ENCODE measurements at regions not wholly inside any gene's neighbourhood (a gene's known extent, or its start where the extent isn't known, plus 50 kb on each side); places are given as distances from the start of the nearest gene placed in this dataset.

- Histone ChIP-seq H3K36me3 (ENCODE audit: control insufficient read depth in 1 of 2, insufficient read depth in 2 of 2, low read depth in 1 of 2, low read length in 2 of 2) (no peaks in the 10 kb centered on the region), H3K9ac (ENCODE audit: low read length) (no peak overlapping the region), H3K4ac (ENCODE audit: low read depth in 1 of 2, low read length in 2 of 2) (no peak overlapping the region), H4K91ac (ENCODE audit: low read length) (no peak overlapping the region), H2AK5ac (ENCODE audit: low read length, severe bottlenecking) (no peak overlapping the region), H3K4me3 (ENCODE audit: insufficient read depth in 1 of 2, low read depth in 1 of 2, low read length in 2 of 2) (no peak overlapping the region), H3K9me3 (ENCODE audit: control insufficient read depth, low read length) (no peaks in the 10 kb centered on the region), H2BK5ac (ENCODE audit: low read depth, low read length, poor library complexity, severe bottlenecking) (no peak overlapping the region), H2BK15ac (ENCODE audit: low read depth, poor library complexity, severe bottlenecking) (no peak overlapping the region), H3K18ac (ENCODE audit: low read depth in 1 of 2, low read length in 2 of 2) (no peak overlapping the region), H3K79me1 (replicated peaks; ENCODE audit: low read length, poor library complexity, severe bottlenecking) (no peaks in the 10 kb centered on the region), H4K8ac (ENCODE audit: low read length) (no peak overlapping the region), H3K4me1 (ENCODE audit: control insufficient read depth, insufficient read depth, low read depth, low read length) (no peaks in the 10 kb centered on the region), H2BK12ac (ENCODE audit: low read length in 2 of 2) (no peak overlapping the region), H2AFZ (ENCODE audit: low read depth, low read length) (no peak overlapping the region), H3K23ac (ENCODE audit: low read length in 2 of 2) (no peak overlapping the region), H3K4me2 (ENCODE audit: low read length, poor library complexity, severe bottlenecking) (no peak overlapping the region), H2BK120ac (ENCODE audit: low read depth, low read length) (no peak overlapping the region), H3K27me3 (ENCODE audit: control insufficient read depth in 1 of 2, insufficient read depth in 1 of 2, low read length in 2 of 2) (no peaks in the 10 kb centered on the region), H3K14ac (ENCODE audit: low read length in 2 of 2) (no peak overlapping the region), H3K27ac (ENCODE audit: low read length, poor library complexity, severe bottlenecking) (no peak overlapping the region)
- DNase-seq = no peak
- WGBS = 100% methylated on average over 4 of the region's 4 CpGs
Measured at GRCh38 chr6:22755605-22756004, 186.2 kb downstream of the HDGFL1 start.

- H3K27me3 ChIP-seq (ENCODE audit: control insufficient read depth in 1 of 2, insufficient read depth in 1 of 2, low read length in 2 of 2) = no peaks in the 10 kb centered on the region
- H3K18ac ChIP-seq (ENCODE audit: low read depth in 1 of 2, low read length in 2 of 2) = no peak overlapping the region
- no peak overlapping the region for H3K4me2 ChIP-seq (ENCODE audit: low read length, poor library complexity, severe bottlenecking)
- DNase-seq = peak; percentile 37
- no peak overlapping the region for H3K9ac ChIP-seq (ENCODE audit: low read length)
- H3K23ac ChIP-seq (ENCODE audit: low read length in 2 of 2) = no peak overlapping the region
- H3K79me1 ChIP-seq (replicated peaks; ENCODE audit: low read length, poor library complexity, severe bottlenecking) = no peaks in the 10 kb centered on the region
- WGBS = 91% methylated on average over 2 of the region's 3 CpGs
- H3K9me3 ChIP-seq (ENCODE audit: control insufficient read depth, low read length) = no peaks in the 10 kb centered on the region
- no peak overlapping the region for H2BK5ac ChIP-seq (ENCODE audit: low read depth, low read length, poor library complexity, severe bottlenecking)
- H2AK5ac ChIP-seq (ENCODE audit: low read length, severe bottlenecking) = no peak overlapping the region
- no peak overlapping the region for H3K27ac ChIP-seq (ENCODE audit: low read length, poor library complexity, severe bottlenecking)
- no peaks in the 10 kb centered on the region for H3K4me1 ChIP-seq (ENCODE audit: control insufficient read depth, insufficient read depth, low read depth, low read length)
- H2BK15ac ChIP-seq (ENCODE audit: low read depth, poor library complexity, severe bottlenecking) = no peak overlapping the region
- H4K91ac ChIP-seq (ENCODE audit: low read length) = no peak overlapping the region
- no peak overlapping the region for H2BK120ac ChIP-seq (ENCODE audit: low read depth, low read length)
- H3K4ac ChIP-seq (ENCODE audit: low read depth in 1 of 2, low read length in 2 of 2) = no peak overlapping the region
- H3K14ac ChIP-seq (ENCODE audit: low read length in 2 of 2) = no peak overlapping the region
- H4K8ac ChIP-seq (ENCODE audit: low read length) = no peak overlapping the region
- H2AFZ ChIP-seq (ENCODE audit: low read depth, low read length) = no peak overlapping the region
- no peak overlapping the region for H3K4me3 ChIP-seq (ENCODE audit: insufficient read depth in 1 of 2, low read depth in 1 of 2, low read length in 2 of 2)
- H3K36me3 ChIP-seq (ENCODE audit: control insufficient read depth in 1 of 2, insufficient read depth in 2 of 2, low read depth in 1 of 2, low read length in 2 of 2) = no peaks in the 10 kb centered on the region
- H2BK12ac ChIP-seq (ENCODE audit: low read length in 2 of 2) = no peak overlapping the region
Measured at GRCh38 chr6:22756365-22756764, 187.0 kb downstream of the HDGFL1 start.

- H3K4ac ChIP-seq (ENCODE audit: low read depth in 1 of 2, low read length in 2 of 2) = no peak overlapping the region
- no peak overlapping the region for H3K18ac ChIP-seq (ENCODE audit: low read depth in 1 of 2, low read length in 2 of 2)
- H2AFZ ChIP-seq (ENCODE audit: low read depth, low read length) = no peak overlapping the region
- H4K91ac ChIP-seq (ENCODE audit: low read length) = no peak overlapping the region
- H3K9me3 ChIP-seq (ENCODE audit: control insufficient read depth, low read length) = no peaks in the 10 kb centered on the region
- H3K4me1 ChIP-seq (ENCODE audit: control insufficient read depth, insufficient read depth, low read depth, low read length) = peaks cover 2% of the 10 kb centered on the region
- H3K36me3 ChIP-seq (ENCODE audit: control insufficient read depth in 1 of 2, insufficient read depth in 2 of 2, low read depth in 1 of 2, low read length in 2 of 2) = no peaks in the 10 kb centered on the region
- H2BK15ac ChIP-seq (ENCODE audit: low read depth, poor library complexity, severe bottlenecking) = no peak overlapping the region
- H2BK5ac ChIP-seq (ENCODE audit: low read depth, low read length, poor library complexity, severe bottlenecking) = no peak overlapping the region
- no peaks in the 10 kb centered on the region for H3K79me1 ChIP-seq (replicated peaks; ENCODE audit: low read length, poor library complexity, severe bottlenecking)
- H2BK120ac ChIP-seq (ENCODE audit: low read depth, low read length) = no peak overlapping the region
- H3K14ac ChIP-seq (ENCODE audit: low read length in 2 of 2) = no peak overlapping the region
- H3K4me2 ChIP-seq (ENCODE audit: low read length, poor library complexity, severe bottlenecking) = no peak overlapping the region
- no peak overlapping the region for H2BK12ac ChIP-seq (ENCODE audit: low read length in 2 of 2)
- H4K8ac ChIP-seq (ENCODE audit: low read length) = no peak overlapping the region
- no peak overlapping the region for H3K9ac ChIP-seq (ENCODE audit: low read length)
- no peak overlapping the region for H2AK5ac ChIP-seq (ENCODE audit: low read length, severe bottlenecking)
- H3K27me3 ChIP-seq (ENCODE audit: control insufficient read depth in 1 of 2, insufficient read depth in 1 of 2, low read length in 2 of 2) = no peaks in the 10 kb centered on the region
- H3K23ac ChIP-seq (ENCODE audit: low read length in 2 of 2) = no peak overlapping the region
- peak overlapping the region; percentile 50 for H3K27ac ChIP-seq (ENCODE audit: low read length, poor library complexity, severe bottlenecking)
- H3K4me3 ChIP-seq (ENCODE audit: insufficient read depth in 1 of 2, low read depth in 1 of 2, low read length in 2 of 2) = no peak overlapping the region
- peak; percentile 44 for DNase-seq
Measured at GRCh38 chr6:22764496-22764895, 195.1 kb downstream of the HDGFL1 start.

- H3K18ac ChIP-seq (ENCODE audit: low read depth in 1 of 2, low read length in 2 of 2) = no peak overlapping the region
- no peak overlapping the region for H4K91ac ChIP-seq (ENCODE audit: low read length)
- H2BK12ac ChIP-seq (ENCODE audit: low read length in 2 of 2) = no peak overlapping the region
- H2AFZ ChIP-seq (ENCODE audit: low read depth, low read length) = no peak overlapping the region
- no peak overlapping the region for H2BK120ac ChIP-seq (ENCODE audit: low read depth, low read length)
- no peak overlapping the region for H4K8ac ChIP-seq (ENCODE audit: low read length)
- no peak overlapping the region for H2AK5ac ChIP-seq (ENCODE audit: low read length, severe bottlenecking)
- H2BK5ac ChIP-seq (ENCODE audit: low read depth, low read length, poor library complexity, severe bottlenecking) = no peak overlapping the region
- H3K36me3 ChIP-seq (ENCODE audit: control insufficient read depth in 1 of 2, insufficient read depth in 2 of 2, low read depth in 1 of 2, low read length in 2 of 2) = no peaks in the 10 kb centered on the region
- no peak overlapping the region for H3K23ac ChIP-seq (ENCODE audit: low read length in 2 of 2)
- no peak overlapping the region for H3K4me3 ChIP-seq (ENCODE audit: insufficient read depth in 1 of 2, low read depth in 1 of 2, low read length in 2 of 2)
- no peak overlapping the region for H3K14ac ChIP-seq (ENCODE audit: low read length in 2 of 2)
- no peak overlapping the region for H3K4ac ChIP-seq (ENCODE audit: low read depth in 1 of 2, low read length in 2 of 2)
- no peaks in the 10 kb centered on the region for H3K79me1 ChIP-seq (replicated peaks; ENCODE audit: low read length, poor library complexity, severe bottlenecking)
- no peak overlapping the region for H3K4me2 ChIP-seq (ENCODE audit: low read length, poor library complexity, severe bottlenecking)
- no peak overlapping the region for H2BK15ac ChIP-seq (ENCODE audit: low read depth, poor library complexity, severe bottlenecking)
- H3K4me1 ChIP-seq (ENCODE audit: control insufficient read depth, insufficient read depth, low read depth, low read length) = peaks cover 2% of the 10 kb centered on the region
- H3K27me3 ChIP-seq (ENCODE audit: control insufficient read depth in 1 of 2, insufficient read depth in 1 of 2, low read length in 2 of 2) = no peaks in the 10 kb centered on the region
- H3K9ac ChIP-seq (ENCODE audit: low read length) = no peak overlapping the region
- WGBS = 0% methylated on average over 2 of the region's 4 CpGs
- H3K27ac ChIP-seq (ENCODE audit: low read length, poor library complexity, severe bottlenecking) = no peak overlapping the region
- no peak for DNase-seq
- no peaks in the 10 kb centered on the region for H3K9me3 ChIP-seq (ENCODE audit: control insufficient read depth, low read length)
Measured at GRCh38 chr6:22765015-22765414, 195.6 kb downstream of the HDGFL1 start.
